ENCODE measurements at regions not wholly inside any gene's neighbourhood (a gene's known extent, or its start where the extent isn't known, plus 50 kb on each side); places are given as distances from the start of the nearest gene placed in this dataset.

DNA sequence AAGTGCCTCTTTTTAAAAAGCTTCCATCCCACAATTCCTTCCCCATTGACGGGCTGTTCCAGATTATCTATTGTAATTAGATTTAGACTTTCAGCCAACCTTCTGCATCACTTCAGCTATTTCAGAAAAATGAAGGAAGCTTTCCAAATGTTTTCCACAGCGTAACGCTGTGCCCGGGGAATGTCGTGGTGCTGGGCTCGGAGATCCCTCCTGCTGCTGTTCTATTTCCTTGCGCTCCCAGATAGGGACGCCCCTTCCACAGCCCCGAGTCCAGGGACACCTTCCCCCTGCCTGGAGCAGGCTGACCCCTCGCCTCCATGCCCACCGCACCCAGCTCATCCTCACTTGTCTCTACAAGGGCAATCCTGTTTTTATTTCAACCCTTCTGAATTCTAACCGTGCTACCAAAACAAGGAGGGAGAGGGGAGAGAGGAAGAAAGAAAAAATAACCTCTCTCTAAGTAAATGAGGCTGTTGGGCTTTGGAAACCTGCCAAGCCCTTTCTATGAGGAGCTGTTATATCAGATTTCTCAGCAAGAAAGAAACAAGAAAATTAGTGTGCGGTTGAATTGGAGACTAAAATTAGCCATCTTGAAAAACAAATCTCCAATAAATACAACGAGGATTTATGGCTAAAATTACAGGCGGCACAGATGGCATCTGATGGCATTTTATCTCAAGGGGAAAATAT is 366.9 kb downstream of the BRD1 start:
- H3K4me3 ChIP-seq (replicated peaks in 1 of 3; ENCODE audit: insufficient read depth in 1 of 3, low read depth in 2 of 3, low read length in 3 of 3) = no peak overlapping the region
- intact Hi-C loops (cut with micrococcal nuclease; ENCODE audit: unreplicated experiment) (no loop called here), in situ Hi-C loops (cut with HindIII; ENCODE audit: extremely low pct_ligation_motif_present, low pct_unique_long_range_greater_than_20kb) (no loop called here)
- H3K27ac ChIP-seq (ENCODE audit: extremely low read length, insufficient read depth, low read length) = no peak overlapping the region
- BruUV-seq (replicated peaks) = no TSS peak
- FAIRE-seq (no peak), ATAC-seq (no peak), DNase-seq (ENCODE audit: low spot score) (no peak)
- no peaks in the 10 kb centered on the region for H3K4me1 ChIP-seq (ENCODE audit: insufficient read depth, low read length)
- no peaks in the 10 kb centered on the region for H3K36me3 ChIP-seq (replicated peaks in 1 of 2; ENCODE audit: control insufficient read depth in 1 of 2, insufficient read depth in 2 of 2, low read length in 2 of 2)
- ChIA-PET CTCF (ENCODE audit: low intra/inter-chr PET ratio, low total read pairs) (no interaction called here), POLR2A (no interaction called here)
- H4K20me1 ChIP-seq (ENCODE audit: insufficient read depth, low read length) = no peaks in the 10 kb centered on the region
- 19% methylated on average over 14 of the region's 15 CpGs for whole genome bisulfite sequencing (ENCODE audit: low lambda C conversion rate)
- H3K27me3 ChIP-seq (ENCODE audit: control insufficient read depth in 1 of 2, insufficient read depth in 2 of 2, low read length in 2 of 2) = peaks cover 5 to 64% of the 10 kb centered on the region in 2 experiments
- H3K9ac ChIP-seq (ENCODE audit: insufficient read depth, low read depth, low read length) = no peak overlapping the region
- no peaks in the 10 kb centered on the region for H3K9me3 ChIP-seq (ENCODE audit: low read length)
- H2AFZ ChIP-seq (ENCODE audit: low read length) = no peak overlapping the region
- TF ChIP-seq TGIF2 (CRISPR knock-in tag; IDR thresholded peaks at IDR 0.05) = no peak
- TF ChIP-seq GLMP (CRISPR knock-in tag; IDR thresholded peaks at IDR 0.05; ENCODE audit: borderline replicate concordance) = no peak
- TF ChIP-seq STAG1 (CRISPR knock-in tag; IDR thresholded peaks at IDR 0.05) = no peak
- no peak for TF ChIP-seq RXRA (CRISPR knock-in tag; IDR thresholded peaks at IDR 0.05)
- TF ChIP-seq EEA1 (CRISPR knock-in tag; IDR thresholded peaks at IDR 0.05; ENCODE audit: borderline replicate concordance) = no peak
- TF ChIP-seq ZNF124 (CRISPR knock-in tag; IDR thresholded peaks at IDR 0.05) = no peak
- TF ChIP-seq ZBTB7B (CRISPR knock-in tag; IDR thresholded peaks at IDR 0.05) = no peak
- TF ChIP-seq ZNF678 (CRISPR knock-in tag; IDR thresholded peaks at IDR 0.05) = no peak
- no peak for TF ChIP-seq ZNF615 (CRISPR knock-in tag; IDR thresholded peaks at IDR 0.05; ENCODE audit: borderline replicate concordance)
- no peak for TF ChIP-seq MEIS1 (CRISPR knock-in tag; IDR thresholded peaks at IDR 0.05; ENCODE audit: borderline replicate concordance)
- TF ChIP-seq ZNF160 (CRISPR knock-in tag; IDR thresholded peaks at IDR 0.05) = no peak
- TF ChIP-seq LCORL (IDR thresholded peaks at IDR 0.05) = no peak
- no peak for TF ChIP-seq LCORL (CRISPR knock-in tag; IDR thresholded peaks at IDR 0.05)
- TF ChIP-seq, protein P1, sequence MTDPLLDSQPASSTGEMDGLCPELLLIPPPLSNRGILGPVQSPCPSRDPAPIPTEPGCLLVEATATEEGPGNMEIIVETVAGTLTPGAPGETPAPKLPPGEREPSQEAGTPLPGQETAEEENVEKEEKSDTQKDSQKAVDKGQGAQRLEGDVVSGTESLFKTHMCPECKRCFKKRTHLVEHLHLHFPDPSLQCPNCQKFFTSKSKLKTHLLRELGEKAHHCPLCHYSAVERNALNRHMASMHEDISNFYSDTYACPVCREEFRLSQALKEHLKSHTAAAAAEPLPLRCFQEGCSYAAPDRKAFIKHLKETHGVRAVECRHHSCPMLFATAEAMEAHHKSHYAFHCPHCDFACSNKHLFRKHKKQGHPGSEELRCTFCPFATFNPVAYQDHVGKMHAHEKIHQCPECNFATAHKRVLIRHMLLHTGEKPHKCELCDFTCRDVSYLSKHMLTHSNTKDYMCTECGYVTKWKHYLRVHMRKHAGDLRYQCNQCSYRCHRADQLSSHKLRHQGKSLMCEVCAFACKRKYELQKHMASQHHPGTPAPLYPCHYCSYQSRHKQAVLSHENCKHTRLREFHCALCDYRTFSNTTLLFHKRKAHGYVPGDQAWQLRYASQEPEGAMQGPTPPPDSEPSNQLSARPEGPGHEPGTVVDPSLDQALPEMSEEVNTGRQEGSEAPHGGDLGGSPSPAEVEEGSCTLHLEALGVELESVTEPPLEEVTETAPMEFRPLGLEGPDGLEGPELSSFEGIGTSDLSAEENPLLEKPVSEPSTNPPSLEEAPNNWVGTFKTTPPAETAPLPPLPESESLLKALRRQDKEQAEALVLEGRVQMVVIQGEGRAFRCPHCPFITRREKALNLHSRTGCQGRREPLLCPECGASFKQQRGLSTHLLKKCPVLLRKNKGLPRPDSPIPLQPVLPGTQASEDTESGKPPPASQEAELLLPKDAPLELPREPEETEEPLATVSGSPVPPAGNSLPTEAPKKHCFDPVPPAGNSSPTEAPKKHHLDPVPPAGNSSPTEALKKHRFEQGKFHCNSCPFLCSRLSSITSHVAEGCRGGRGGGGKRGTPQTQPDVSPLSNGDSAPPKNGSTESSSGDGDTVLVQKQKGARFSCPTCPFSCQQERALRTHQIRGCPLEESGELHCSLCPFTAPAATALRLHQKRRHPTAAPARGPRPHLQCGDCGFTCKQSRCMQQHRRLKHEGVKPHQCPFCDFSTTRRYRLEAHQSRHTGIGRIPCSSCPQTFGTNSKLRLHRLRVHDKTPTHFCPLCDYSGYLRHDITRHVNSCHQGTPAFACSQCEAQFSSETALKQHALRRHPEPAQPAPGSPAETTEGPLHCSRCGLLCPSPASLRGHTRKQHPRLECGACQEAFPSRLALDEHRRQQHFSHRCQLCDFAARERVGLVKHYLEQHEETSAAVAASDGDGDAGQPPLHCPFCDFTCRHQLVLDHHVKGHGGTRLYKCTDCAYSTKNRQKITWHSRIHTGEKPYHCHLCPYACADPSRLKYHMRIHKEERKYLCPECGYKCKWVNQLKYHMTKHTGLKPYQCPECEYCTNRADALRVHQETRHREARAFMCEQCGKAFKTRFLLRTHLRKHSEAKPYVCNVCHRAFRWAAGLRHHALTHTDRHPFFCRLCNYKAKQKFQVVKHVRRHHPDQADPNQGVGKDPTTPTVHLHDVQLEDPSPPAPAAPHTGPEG (CRISPR knock-in tag; IDR thresholded peaks at IDR 0.05) = no peak
- TF ChIP-seq NR2F6 (IDR thresholded peaks at IDR 0.05) = no peak
- TF ChIP-seq NR2F6 (CRISPR knock-in tag; IDR thresholded peaks at IDR 0.05) = no peak
- no peak for TF ChIP-seq ARID2 (CRISPR knock-in tag; IDR thresholded peaks at IDR 0.05; ENCODE audit: borderline replicate concordance)
- no peak for TF ChIP-seq ZNF264 (CRISPR knock-in tag; IDR thresholded peaks at IDR 0.05)
- TF ChIP-seq ZNF674 (CRISPR knock-in tag; IDR thresholded peaks at IDR 0.05; ENCODE audit: low read depth) = no peak
- no peak for TF ChIP-seq ZNF367 (CRISPR knock-in tag; IDR thresholded peaks at IDR 0.05; ENCODE audit: borderline replicate concordance)
- no peak overlapping the region for H3K4me2 ChIP-seq (ENCODE audit: low read depth, low read length)
- H3K79me2 ChIP-seq (ENCODE audit: insufficient read depth, low read length) = no peaks in the 10 kb centered on the region

All from HepG2 (cell line).